KMS-11 (cell line): ENCODE measurements at regions not wholly inside any gene's neighbourhood (a gene's known extent, or its start where the extent isn't known, plus 50 kb on each side); places are given as distances from the start of the nearest gene placed in this dataset.

Experiments used
- H2AFZ ChIP-seq: fragments of 200-600 bp; sonication (generic); 2 replicates; pipeline ENCODE4 v1.6.1; 2016; ENCODE audit warnings: antibody characterized with exemption, mixed run types, low read depth
- H3K27ac ChIP-seq: fragments of 200-600 bp; sonication (generic); 2 replicates; pipeline ENCODE4 v1.6.1; 2016; ENCODE audit warnings: mild to moderate bottlenecking, mixed run types
- H3K27me3 ChIP-seq: fragments of 200-600 bp; sonication (generic); 2 replicates; pipeline ENCODE4 v1.6.1; 2017; ENCODE audit warnings: mild to moderate bottlenecking, low read depth, mixed run types, moderate library complexity; ENCODE audit not compliant: insufficient read depth
- H3K36me3 ChIP-seq: fragments of 200-600 bp; sonication (generic); 2 replicates; pipeline ENCODE4 v1.6.1; 2017; ENCODE audit warnings: mild to moderate bottlenecking, mixed run types; ENCODE audit not compliant: insufficient read depth
- H3K4me1 ChIP-seq: fragments of 200-600 bp; sonication (generic); 2 replicates; pipeline ENCODE4 v1.6.1; 2016; ENCODE audit warnings: mild to moderate bottlenecking, low read depth, mixed run types; ENCODE audit not compliant: poor library complexity, severe bottlenecking
- H3K4me2 ChIP-seq: fragments of 200-600 bp; sonication (generic); 2 replicates; pipeline ENCODE4 v1.7.0; 2016; ENCODE audit warnings: mild to moderate bottlenecking, mixed run types
- H3K4me3 ChIP-seq: fragments of 200-600 bp; sonication (generic); IDR thresholded peaks from 2 replicates; pipeline ENCODE4 v1.6.1; 2017; ENCODE audit warnings: low read depth, low read length, mixed read lengths; ENCODE audit not compliant: insufficient read depth
- H3K79me2 ChIP-seq: fragments of 200-600 bp; sonication (generic); 2 replicates; pipeline ENCODE4 v1.6.1; 2016; ENCODE audit warnings: low read depth, mixed run types; ENCODE audit not compliant: insufficient read depth
- H3K9ac ChIP-seq: fragments of 200-600 bp; sonication (generic); 2 replicates; pipeline ENCODE4 v1.6.1; 2016; ENCODE audit warnings: mild to moderate bottlenecking, mixed run types
- H4K20me1 ChIP-seq: fragments of 200-600 bp; sonication (generic); 2 replicates; pipeline ENCODE4 v1.6.1; 2016; ENCODE audit warnings: mild to moderate bottlenecking, mixed run types; ENCODE audit not compliant: insufficient read depth
- CTCF ChIP-seq: fragments of 200-600 bp; sonication (generic); conservative IDR thresholded peaks from 2 replicates; pipeline ENCODE4 v1.6.1; 2017; ENCODE audit warnings: low read depth, mild to moderate bottlenecking, antibody characterized with exemption, low read length, moderate library complexity, mixed read lengths

- Histone ChIP-seq H3K4me3 (no peak overlapping the region), H2AFZ (no peak overlapping the region), H3K79me2 (no peaks in the 10 kb centered on the region), H3K9ac (no peak overlapping the region), H3K4me2 (no peak overlapping the region), H3K27me3 (no peaks in the 10 kb centered on the region), H3K4me1 (no peaks in the 10 kb centered on the region), H4K20me1 (no peaks in the 10 kb centered on the region), H3K27ac (no peak overlapping the region), H3K36me3 (no peaks in the 10 kb centered on the region)
- TF ChIP-seq CTCF = no peak
These were observed 64.0 kb upstream of the GSX1 start for GRCh38 chr13:27728271-27728670.

GRCh38 chr13:27730191-27730590, 62.1 kb upstream of the GSX1 start:
- Histone ChIP-seq H3K79me2 (no peaks in the 10 kb centered on the region), H3K9ac (no peak overlapping the region), H3K4me3 (no peak overlapping the region), H3K27me3 (no peaks in the 10 kb centered on the region), H2AFZ (no peak overlapping the region), H4K20me1 (no peaks in the 10 kb centered on the region), H3K4me2 (no peak overlapping the region), H3K36me3 (no peaks in the 10 kb centered on the region), H3K27ac (no peak overlapping the region), H3K4me1 (no peaks in the 10 kb centered on the region)
- no peak for TF ChIP-seq CTCF
